K562 (cell line): ENCODE measurements at regions not wholly inside any gene's neighbourhood (a gene's known extent, or its start where the extent isn't known, plus 50 kb on each side); places are given as distances from the start of the nearest gene placed in this dataset.

Experiments
- ATAC-seq: fragments of 200-7000 bp; cut with Tn5 transposase; 3 replicates; pipeline ENCODE4 v1.9.1; 2020; ENCODE audit warnings: moderate library complexity
- BruUV-seq: library from RNA; stranded (reverse); fragments of 400-500 nt; replicated peaks from 2 replicates; lab custom pipeline; 2021; lab: Mats Ljungman, UMichigan
- CTCF ChIA-PET: fragments of 300-600 bp; formaldehyde crosslinking; extraction: SDS; loops from one replicate; lab custom pipeline; 2021; ENCODE audit warnings: low intra/inter-chr PET ratio; lab: Yijun Ruan, JAX
- POLR2A ChIA-PET: fragments of 300-600, 350-650 bp; sonication (Branson Sonifier 250); formaldehyde crosslinking; extraction: SDS; loops from one replicate; lab custom pipeline; 2021; ENCODE audit warnings: antibody characterized with exemption, inconsistent platforms; lab: Yijun Ruan, JAX
- DNase-seq, 4 experiments: peaks; one replicate each; pipeline versions ENCODE4 v3.0.0 to v3.0.0-alpha.2; 2011 to 2018; ENCODE audit warnings: low spot score in 3 of 4, mixed read lengths in 3 of 4; ENCODE audit errors: extremely low read depth in 1 of 4
- FAIRE-seq: peaks from 2 replicates; lab custom pipeline; 2011; peaks lifted over from hg19 to GRCh38; lab: Jason Lieb, UNC
- H2AFZ ChIP-seq: 2 replicates; pipeline ENCODE4 v1.6.0; 2011; ENCODE audit warnings: low read depth, low read length, control low read depth, inconsistent platforms
- H3K27ac ChIP-seq: fragments of 200-600 bp; 3 replicates; pipeline ENCODE4 v1.8.0; 2011; ENCODE audit warnings: low read depth, mild to moderate bottlenecking, control low read depth, inconsistent platforms, low read length, moderate library complexity, mixed read lengths; ENCODE audit errors: extremely low read depth
- H3K27me3 ChIP-seq, 2 experiments: fragments of 300-600 bp in 1 of 2; 2 replicates in 1 of 2; 3 replicates in 1 of 2; pipeline versions ENCODE4 v1.6.0 to v1.8.0; 2011; ENCODE audit warnings: inconsistent platforms in 2 of 2, low read length in 2 of 2, mild to moderate bottlenecking in 1 of 2, mixed read lengths in 1 of 2, moderate library complexity in 1 of 2; ENCODE audit not compliant: control insufficient read depth in 2 of 2, insufficient read depth in 2 of 2
- H3K36me3 ChIP-seq: fragments of 300-600 bp; 3 replicates; pipeline ENCODE4 v1.8.0; 2011; ENCODE audit warnings: mild to moderate bottlenecking, low read length, inconsistent platforms; ENCODE audit not compliant: control insufficient read depth, insufficient read depth
- H3K4me1 ChIP-seq, 2 experiments: fragments of 200-600 bp in 1 of 2; replicated peaks in 1 of 2; 2 replicates in 1 of 2; 3 replicates in 1 of 2; pipeline versions ENCODE4 v1.5.1 to v1.8.0; 2011; ENCODE audit warnings: inconsistent platforms in 2 of 2, low read length in 2 of 2, mild to moderate bottlenecking in 1 of 2, mixed read lengths in 1 of 2, moderate library complexity in 1 of 2; ENCODE audit not compliant: control insufficient read depth in 2 of 2, insufficient read depth in 2 of 2
- H3K4me2 ChIP-seq: 2 replicates; pipeline ENCODE4 v1.6.1; 2011; ENCODE audit warnings: low read length, control low read depth, inconsistent platforms, mixed read lengths; ENCODE audit not compliant: insufficient read depth
- H3K4me3 ChIP-seq: fragments of 200-600 bp; sonication (generic), shearing (Covaris generic); 2 replicates; pipeline ENCODE4 v1.5.1; 2016; ENCODE audit warnings: control low read depth, inconsistent platforms
- H3K79me2 ChIP-seq: fragments of 200-600 bp; 3 replicates; pipeline ENCODE4 v1.8.0; 2011; ENCODE audit warnings: low read length, inconsistent platforms; ENCODE audit not compliant: control insufficient read depth, insufficient read depth
- H3K9ac ChIP-seq, 2 experiments: 2 replicates each; pipeline versions ENCODE4 v1.6.0 to v1.6.1; 2011; ENCODE audit warnings: low read depth in 2 of 2, low read length in 2 of 2, control low read depth in 1 of 2, inconsistent platforms in 1 of 2, mild to moderate bottlenecking in 1 of 2, mixed read lengths in 1 of 2; ENCODE audit not compliant: insufficient read depth in 1 of 2
- H3K9me1 ChIP-seq: one replicate; pipeline ENCODE4 v1.6.0; 2011; ENCODE audit warnings: inconsistent platforms, mild to moderate bottlenecking, low read length, moderate library complexity; ENCODE audit not compliant: control insufficient read depth, insufficient read depth
- H3K9me3 ChIP-seq: replicated peaks from 2 replicates; pipeline ENCODE4 v1.5.1; 2011; ENCODE audit warnings: low read depth, low read length, inconsistent platforms; ENCODE audit not compliant: control insufficient read depth, insufficient read depth
- H4K20me1 ChIP-seq: replicated peaks from 2 replicates; pipeline ENCODE4 v1.6.1; 2011; ENCODE audit warnings: low read length, inconsistent platforms, mixed read lengths; ENCODE audit not compliant: control insufficient read depth, insufficient read depth
- CXXC5 ChIP-seq: fragments of 250-450 bp; sonication (Bioruptor Pico); IDR thresholded peaks from 2 replicates; pipeline ENCODE4 v1.8.0; 2022; ENCODE audit warnings: inconsistent platforms, mild to moderate bottlenecking, moderate library complexity
- MEIS2 ChIP-seq: fragments of 450-650 bp; IDR thresholded peaks from 2 replicates; pipeline ENCODE4 v1.6.1; 2014; ENCODE audit warnings: mild to moderate bottlenecking; ENCODE audit not compliant: partially characterized antibody
- RAD21 ChIP-seq, 2 experiments: fragments of 250-450 bp in 1 of 2; fragments of 450-650 bp in 1 of 2; sonication (Bioruptor Pico) in 1 of 2; formaldehyde crosslinking in 1 of 2; IDR thresholded peaks in 1 of 2; conservative IDR thresholded peaks in 1 of 2; 2 replicates each; pipeline versions ENCODE4 v1.4.0 to v1.8.0; 2020 to 2022; ENCODE audit warnings: mild to moderate bottlenecking in 2 of 2, moderate library complexity in 1 of 2
- TAF15 ChIP-seq: fragments of 200-400 bp; formaldehyde crosslinking; IDR thresholded peaks from 2 replicates; pipeline ENCODE4 v1.6.1; 2017; ENCODE audit warnings: mild to moderate bottlenecking, low read depth, low read length, moderate library complexity
- ZNF384 ChIP-seq: IDR thresholded peaks from 2 replicates; pipeline ENCODE4 v1.6.1; 2012; ENCODE audit warnings: low read depth, low read length, improper control_type of control experiment
- WGBS: fragments of 100-300 bp; shearing (Covaris generic); methylation state at CpG from one replicate; pipeline ENCODE4 v1.1.6; 2016; ENCODE audit warnings: low coverage, mixed read lengths; ENCODE audit not compliant: insufficient coverage; ENCODE audit errors: missing lambda C conversion rate; 5-methylcytosine and 5-hydroxymethylcytosine counted together
- in situ Hi-C: fragments of 300-500 bp; cut with MboI; formaldehyde crosslinking; loops from 4 replicates; pipeline ENCODE4 v1.15.0; 2018; ENCODE audit warnings: inconsistent platforms, mixed read lengths
- intact Hi-C: fragments of 100-400 bp; cut with micrococcal nuclease; formaldehyde crosslinking; loops from 2 replicates; pipeline ENCODE4 v1.14.2; 2022
- TF ChIP-seq, protein P1 (sequence below): sonication (generic); formaldehyde crosslinking; IDR thresholded peaks from 2 replicates; pipeline ENCODE4 v1.8.0; 2022; ENCODE audit warnings: mild to moderate bottlenecking, missing genetic modification reagents, borderline replicate concordance
- TF ChIP-seq, protein P2 (sequence below): fragments of 450-650 bp; IDR thresholded peaks from 2 replicates; pipeline ENCODE4 v1.6.1; 2016; ENCODE audit warnings: missing biosample characterization, missing genetic modification characterization
- TF ChIP-seq, protein P3 (sequence below), 2 experiments: fragments of 450-650 bp; formaldehyde crosslinking in 1 of 2; IDR thresholded peaks; 2 replicates each; pipeline versions ENCODE4 v1.4.0 to v1.6.1; 2014 to 2020; ENCODE audit warnings: mild to moderate bottlenecking in 2 of 2, borderline replicate concordance in 1 of 2, low read depth in 1 of 2

GRCh38 chr14:22320362-22320750 is 268.7 kb downstream of the DAD1 start:
- in situ Hi-C loops (no loop called here), intact Hi-C loops (loop anchor here (1.0 kb wide), 1 partner anchor 55 kb away; no protein-coding TSS in a partner anchor)
- Histone ChIP-seq H3K9me3 (no peaks in the 10 kb centered on the region), H3K4me2 (no peak overlapping the region), H3K36me3 (no peaks in the 10 kb centered on the region), H3K9ac (no peak overlapping the region), H2AFZ (no peak overlapping the region), H3K4me3 (no peak overlapping the region), H3K9me1 (no peaks in the 10 kb centered on the region), H3K27ac (no peak overlapping the region), H3K79me2 (no peaks in the 10 kb centered on the region), H3K27me3 (no peaks in the 10 kb centered on the region), H4K20me1 (no peaks in the 10 kb centered on the region; the same call in 1 of the 2 replicates), H3K4me1 (no peaks in the 10 kb centered on the region)
- BruUV-seq, result no TSS peak
- ChIA-PET CTCF (interaction anchor here (0.7 to 2.5 kb wide), 4 partner anchors 55 to 250 kb away, joined by 4 to 44 read pairs (median 5); no protein-coding TSS in a partner anchor), POLR2A (interaction anchor here (0.8 kb wide), 1 partner anchor 114 kb away, joined by 3 read pairs; no protein-coding TSS in a partner anchor)
- 0% methylated on average over 3 of the region's 4 CpGs for WGBS
- ATAC-seq (no peak), FAIRE-seq (no peak), DNase-seq (no peak)
- TF ChIP-seq RAD21 (CRISPR knock-in tag; conservative IDR thresholded peaks at IDR 0.05 in 1 of 2, IDR thresholded peaks at IDR 0.05 in 1 of 2), result peak in 1 of 2 experiments; percentile 69; a peak in 2 of 4 replicates
- TF ChIP-seq CXXC5 (CRISPR knock-in tag), result no peak
- no peak for TF ChIP-seq TAF15
- TF ChIP-seq, protein P1, sequence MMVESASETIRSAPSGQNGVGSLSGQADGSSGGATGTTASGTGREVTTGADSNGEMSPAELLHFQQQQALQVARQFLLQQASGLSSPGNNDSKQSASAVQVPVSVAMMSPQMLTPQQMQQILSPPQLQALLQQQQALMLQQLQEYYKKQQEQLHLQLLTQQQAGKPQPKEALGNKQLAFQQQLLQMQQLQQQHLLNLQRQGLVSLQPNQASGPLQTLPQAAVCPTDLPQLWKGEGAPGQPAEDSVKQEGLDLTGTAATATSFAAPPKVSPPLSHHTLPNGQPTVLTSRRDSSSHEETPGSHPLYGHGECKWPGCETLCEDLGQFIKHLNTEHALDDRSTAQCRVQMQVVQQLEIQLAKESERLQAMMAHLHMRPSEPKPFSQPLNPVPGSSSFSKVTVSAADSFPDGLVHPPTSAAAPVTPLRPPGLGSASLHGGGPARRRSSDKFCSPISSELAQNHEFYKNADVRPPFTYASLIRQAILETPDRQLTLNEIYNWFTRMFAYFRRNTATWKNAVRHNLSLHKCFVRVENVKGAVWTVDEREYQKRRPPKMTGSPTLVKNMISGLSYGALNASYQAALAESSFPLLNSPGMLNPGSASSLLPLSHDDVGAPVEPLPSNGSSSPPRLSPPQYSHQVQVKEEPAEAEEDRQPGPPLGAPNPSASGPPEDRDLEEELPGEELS, result no peak
- TF ChIP-seq, protein P2, sequence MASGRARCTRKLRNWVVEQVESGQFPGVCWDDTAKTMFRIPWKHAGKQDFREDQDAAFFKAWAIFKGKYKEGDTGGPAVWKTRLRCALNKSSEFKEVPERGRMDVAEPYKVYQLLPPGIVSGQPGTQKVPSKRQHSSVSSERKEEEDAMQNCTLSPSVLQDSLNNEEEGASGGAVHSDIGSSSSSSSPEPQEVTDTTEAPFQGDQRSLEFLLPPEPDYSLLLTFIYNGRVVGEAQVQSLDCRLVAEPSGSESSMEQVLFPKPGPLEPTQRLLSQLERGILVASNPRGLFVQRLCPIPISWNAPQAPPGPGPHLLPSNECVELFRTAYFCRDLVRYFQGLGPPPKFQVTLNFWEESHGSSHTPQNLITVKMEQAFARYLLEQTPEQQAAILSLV, result no peak
- no peak for TF ChIP-seq ZNF384
- TF ChIP-seq, protein P3, sequence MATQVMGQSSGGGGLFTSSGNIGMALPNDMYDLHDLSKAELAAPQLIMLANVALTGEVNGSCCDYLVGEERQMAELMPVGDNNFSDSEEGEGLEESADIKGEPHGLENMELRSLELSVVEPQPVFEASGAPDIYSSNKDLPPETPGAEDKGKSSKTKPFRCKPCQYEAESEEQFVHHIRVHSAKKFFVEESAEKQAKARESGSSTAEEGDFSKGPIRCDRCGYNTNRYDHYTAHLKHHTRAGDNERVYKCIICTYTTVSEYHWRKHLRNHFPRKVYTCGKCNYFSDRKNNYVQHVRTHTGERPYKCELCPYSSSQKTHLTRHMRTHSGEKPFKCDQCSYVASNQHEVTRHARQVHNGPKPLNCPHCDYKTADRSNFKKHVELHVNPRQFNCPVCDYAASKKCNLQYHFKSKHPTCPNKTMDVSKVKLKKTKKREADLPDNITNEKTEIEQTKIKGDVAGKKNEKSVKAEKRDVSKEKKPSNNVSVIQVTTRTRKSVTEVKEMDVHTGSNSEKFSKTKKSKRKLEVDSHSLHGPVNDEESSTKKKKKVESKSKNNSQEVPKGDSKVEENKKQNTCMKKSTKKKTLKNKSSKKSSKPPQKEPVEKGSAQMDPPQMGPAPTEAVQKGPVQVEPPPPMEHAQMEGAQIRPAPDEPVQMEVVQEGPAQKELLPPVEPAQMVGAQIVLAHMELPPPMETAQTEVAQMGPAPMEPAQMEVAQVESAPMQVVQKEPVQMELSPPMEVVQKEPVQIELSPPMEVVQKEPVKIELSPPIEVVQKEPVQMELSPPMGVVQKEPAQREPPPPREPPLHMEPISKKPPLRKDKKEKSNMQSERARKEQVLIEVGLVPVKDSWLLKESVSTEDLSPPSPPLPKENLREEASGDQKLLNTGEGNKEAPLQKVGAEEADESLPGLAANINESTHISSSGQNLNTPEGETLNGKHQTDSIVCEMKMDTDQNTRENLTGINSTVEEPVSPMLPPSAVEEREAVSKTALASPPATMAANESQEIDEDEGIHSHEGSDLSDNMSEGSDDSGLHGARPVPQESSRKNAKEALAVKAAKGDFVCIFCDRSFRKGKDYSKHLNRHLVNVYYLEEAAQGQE (IDR thresholded peaks at IDR 0.05; ENCODE audit: borderline replicate concordance), result peak; percentile 33; the same call in 1 of the 2 replicates
- TF ChIP-seq, protein P3 (CRISPR knock-in tag; IDR thresholded peaks at IDR 0.05; ENCODE audit: low read depth), result no peak
- TF ChIP-seq MEIS2, result peak; percentile 2
